ENCODE measurements at regions not wholly inside any gene's neighbourhood (a gene's known extent, or its start where the extent isn't known, plus 50 kb on each side); places are given as distances from the start of the nearest gene placed in this dataset.

- no peaks in the 10 kb centered on the region for H3K79me2 ChIP-seq (ENCODE audit: insufficient read depth, low read length)
- intact Hi-C loops (cut with micrococcal nuclease; ENCODE audit: unreplicated experiment) (no loop called here), in situ Hi-C loops (cut with HindIII; ENCODE audit: extremely low pct_ligation_motif_present, low pct_unique_long_range_greater_than_20kb) (no loop called here)
- no peak overlapping the region for H3K4me2 ChIP-seq (ENCODE audit: low read depth, low read length)
- H3K27ac ChIP-seq (ENCODE audit: extremely low read length, insufficient read depth, low read length), result no peak overlapping the region
- no peak for FAIRE-seq
- H4K20me1 ChIP-seq (ENCODE audit: insufficient read depth, low read length), result no peaks in the 10 kb centered on the region
- DNase-seq (ENCODE audit: low spot score), result no peak
- BruUV-seq (replicated peaks), result no TSS peak
- H3K27me3 ChIP-seq (ENCODE audit: control insufficient read depth in 1 of 2, insufficient read depth in 2 of 2, low read length in 2 of 2), result no peaks in the 10 kb centered on the region
- no peaks in the 10 kb centered on the region for H3K36me3 ChIP-seq (replicated peaks in 1 of 2; ENCODE audit: control insufficient read depth in 1 of 2, insufficient read depth in 2 of 2, low read length in 2 of 2)
- no peak for TF ChIP-seq ZBTB40 (IDR thresholded peaks at IDR 0.05)
- TF ChIP-seq ZBTB40 (CRISPR knock-in tag; IDR thresholded peaks at IDR 0.05), result no peak
- TF ChIP-seq DR1 (CRISPR knock-in tag; IDR thresholded peaks at IDR 0.05), result no peak
- TF ChIP-seq RELA (CRISPR knock-in tag; IDR thresholded peaks at IDR 0.05), result no peak
- TF ChIP-seq NPAS2 (CRISPR knock-in tag; IDR thresholded peaks at IDR 0.05; ENCODE audit: borderline replicate concordance), result no peak
- no peak for TF ChIP-seq NR2C2 (CRISPR knock-in tag; IDR thresholded peaks at IDR 0.05; ENCODE audit: borderline replicate concordance)
- no peak for TF ChIP-seq ZSCAN9 (CRISPR knock-in tag; IDR thresholded peaks at IDR 0.05; ENCODE audit: borderline replicate concordance)
- TF ChIP-seq MED1 (CRISPR knock-in tag; IDR thresholded peaks at IDR 0.05), result no peak
- no peak for TF ChIP-seq HNRNPL (IDR thresholded peaks at IDR 0.05; ENCODE audit: low read depth, low read length)
- no peak for TF ChIP-seq BCL3 (CRISPR knock-in tag; IDR thresholded peaks at IDR 0.05)
- no peak for TF ChIP-seq ZNF564 (CRISPR knock-in tag; IDR thresholded peaks at IDR 0.05)
- no peak for TF ChIP-seq HNRNPLL (IDR thresholded peaks at IDR 0.05; ENCODE audit: low read depth, low read length, poor library complexity, severe bottlenecking)
- no peak for TF ChIP-seq SOX6 (IDR thresholded peaks at IDR 0.05)
- no peak for TF ChIP-seq SOX6 (CRISPR knock-in tag; IDR thresholded peaks at IDR 0.05)
- TF ChIP-seq ISX (CRISPR knock-in tag; conservative IDR thresholded peaks at IDR 0.05), result no peak
- no peak for TF ChIP-seq ASH2L (IDR thresholded peaks at IDR 0.05; ENCODE audit: insufficient read length, low read depth, low read length)
- TF ChIP-seq NCOA1 (CRISPR knock-in tag; IDR thresholded peaks at IDR 0.05), result no peak
- no peak for TF ChIP-seq ZNF644 (CRISPR knock-in tag; IDR thresholded peaks at IDR 0.05; ENCODE audit: low read depth)
- no peak overlapping the region for H3K4me3 ChIP-seq (replicated peaks in 1 of 3; ENCODE audit: insufficient read depth in 1 of 3, low read depth in 2 of 3, low read length in 3 of 3)
- H3K9ac ChIP-seq (ENCODE audit: insufficient read depth, low read depth, low read length), result no peak overlapping the region
- no peak overlapping the region for H2AFZ ChIP-seq (ENCODE audit: low read length)
- no peak for ATAC-seq
- WGBS (ENCODE audit: low lambda C conversion rate), result 8% methylated on average over 4 of the region's 4 CpGs
- no peaks in the 10 kb centered on the region for H3K4me1 ChIP-seq (ENCODE audit: insufficient read depth, low read length)
- POLR2A ChIA-PET, result no interaction called here
- H3K9me3 ChIP-seq (ENCODE audit: low read length), result no peaks in the 10 kb centered on the region
- CTCF ChIA-PET (ENCODE audit: low intra/inter-chr PET ratio, low total read pairs), result no interaction called here
Measured at GRCh38 chr9:84590706-84591105, 78.8 kb upstream of the NTRK2 start.

Data from HepG2 (cell line).